Dermis microvascular lymphatic vessel endothelial cell (primary cell): ENCODE measurements at regions not wholly inside any gene's neighbourhood (a gene's known extent, or its start where the extent isn't known, plus 50 kb on each side); places are given as distances from the start of the nearest gene placed in this dataset.

Experiments
- DNase-seq, 2 donors: peaks; one replicate each; pipeline versions ENCODE4 v3.0.0 to v3.0.0-alpha.2; 2010; ENCODE audit warnings: low read depth in 2 of 2

DNA sequence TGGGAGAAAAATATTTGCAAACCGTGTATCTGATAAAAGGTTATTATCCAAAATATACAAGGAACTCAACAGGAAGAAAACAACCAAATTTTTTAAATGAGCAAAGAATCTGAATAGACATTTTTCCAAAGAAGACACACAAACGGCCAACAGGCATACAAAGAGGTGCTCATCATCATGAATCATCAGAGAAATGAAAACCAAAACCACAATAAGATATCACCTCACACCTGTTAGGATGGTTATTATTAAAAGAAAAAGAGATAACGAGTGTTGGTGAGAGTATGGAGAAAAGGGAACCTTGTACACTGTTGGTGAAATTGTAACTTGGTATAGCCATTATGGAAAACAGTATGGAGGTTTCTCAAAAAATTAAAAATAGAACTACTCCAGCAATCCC lies 463.3 kb downstream of the IRS1 start:
- no peak for DNase-seq

DNA sequence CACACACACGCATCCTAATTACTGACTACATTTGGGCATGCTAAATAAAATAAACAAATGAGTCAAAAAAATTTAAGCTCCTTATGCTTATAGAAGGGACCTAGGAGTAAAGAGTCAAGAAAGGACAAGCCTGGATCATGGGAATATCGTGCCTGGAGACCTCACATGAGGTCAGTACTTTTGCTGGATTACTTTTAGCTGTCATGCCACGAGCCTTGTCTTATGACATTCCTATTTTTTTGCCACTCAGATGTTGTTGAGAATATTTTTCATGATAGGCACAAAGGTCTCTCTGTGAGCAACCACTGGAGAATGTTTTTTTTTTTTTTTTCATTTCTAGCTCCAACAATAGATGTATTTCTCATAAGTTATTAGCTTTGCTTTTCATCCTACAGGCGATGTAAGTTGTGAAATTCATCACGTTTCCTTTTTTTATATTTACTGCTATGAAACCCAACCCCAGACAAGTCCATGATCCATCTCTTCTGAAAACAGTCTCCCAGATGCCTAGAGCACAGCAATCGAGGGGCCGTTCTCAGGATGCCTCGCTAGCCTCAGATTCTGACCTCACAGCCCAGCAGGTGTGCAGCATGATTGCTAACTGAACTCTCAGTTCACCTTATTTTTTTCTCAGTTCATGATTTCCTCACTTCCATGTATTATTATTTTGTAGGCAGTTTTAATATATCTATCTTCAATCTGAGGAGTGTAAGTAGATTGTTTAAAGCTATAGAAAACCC lies 464.5 kb downstream of the IRS1 start:
- DNase-seq = no peak

DNA sequence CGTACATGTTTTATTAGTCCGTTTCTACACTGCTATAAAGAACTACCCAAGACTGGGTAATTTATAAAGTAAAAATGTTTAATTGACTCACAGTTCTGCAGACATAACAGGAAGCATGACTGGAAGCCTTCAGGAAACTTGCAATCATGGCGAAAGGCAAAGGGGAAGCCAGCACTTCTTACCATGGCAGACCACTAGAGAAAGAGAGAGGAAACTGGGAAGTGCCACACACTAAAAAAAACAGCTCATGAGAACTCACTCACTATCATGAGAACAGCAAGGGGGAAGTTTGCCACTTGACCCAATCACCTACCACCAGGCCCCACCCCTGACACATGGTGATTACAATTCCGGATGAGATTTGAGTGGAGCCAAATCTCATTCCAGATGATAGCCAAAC lies 466.2 kb downstream of the IRS1 start:
- no peak for DNase-seq

DNA sequence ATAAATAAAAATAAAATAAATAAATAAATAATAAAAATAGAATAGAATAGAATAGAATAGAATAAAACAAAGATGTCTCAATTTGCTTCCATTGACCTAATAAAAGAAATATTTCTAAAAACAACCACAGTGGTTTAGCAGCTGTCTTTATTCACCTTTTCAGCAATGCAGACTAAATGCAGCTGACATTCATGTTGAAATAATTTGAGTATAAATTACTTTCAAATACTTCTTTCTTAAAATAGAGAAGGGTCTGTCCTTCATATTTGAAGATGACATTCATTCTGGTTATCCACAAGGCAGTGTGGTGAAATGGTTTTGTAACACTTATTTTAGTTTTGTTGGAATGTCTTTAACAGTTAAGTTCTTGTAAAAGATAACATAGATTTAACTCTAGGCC lies 469.4 kb downstream of the IRS1 start:
- DNase-seq = no peak

DNA sequence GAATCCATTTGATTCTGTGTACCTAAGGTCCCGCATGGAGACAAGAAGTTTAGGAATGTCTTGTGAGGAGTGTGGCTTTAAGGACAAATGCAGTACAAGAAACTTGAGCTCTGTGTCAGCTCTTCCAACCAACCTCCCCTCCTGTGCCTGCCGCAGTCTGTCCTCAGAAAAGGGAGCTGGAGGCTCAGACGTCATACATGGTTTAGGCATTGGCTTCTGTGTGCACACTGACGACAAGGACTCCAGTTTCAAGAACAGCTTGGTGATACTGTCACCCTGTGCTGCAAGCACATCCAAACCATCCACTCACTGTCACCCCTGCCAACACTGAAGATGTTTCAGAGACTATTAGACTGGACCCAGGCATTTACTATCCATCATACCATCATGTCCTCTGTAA lies 470.4 kb downstream of the IRS1 start:
- DNase-seq = no peak

DNA sequence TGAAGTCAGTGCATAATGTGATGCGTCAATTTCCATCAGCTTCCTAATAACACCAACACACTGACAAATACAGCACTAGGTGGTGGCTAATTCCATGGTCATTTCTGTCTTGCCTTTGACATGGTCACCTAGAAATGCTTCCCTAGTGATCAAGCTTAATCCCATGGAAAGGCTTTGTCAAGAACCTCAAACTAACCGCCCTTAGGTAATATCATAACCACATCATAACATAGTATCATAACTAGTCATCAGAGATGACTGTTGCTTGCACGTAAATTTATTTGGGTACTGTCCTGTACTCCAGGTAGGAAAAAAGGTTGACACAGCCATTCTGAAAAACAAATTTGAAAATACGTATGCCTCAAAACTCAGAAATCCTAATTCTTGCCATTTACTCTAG lies 471.8 kb downstream of the IRS1 start:
- no peak for DNase-seq

DNA sequence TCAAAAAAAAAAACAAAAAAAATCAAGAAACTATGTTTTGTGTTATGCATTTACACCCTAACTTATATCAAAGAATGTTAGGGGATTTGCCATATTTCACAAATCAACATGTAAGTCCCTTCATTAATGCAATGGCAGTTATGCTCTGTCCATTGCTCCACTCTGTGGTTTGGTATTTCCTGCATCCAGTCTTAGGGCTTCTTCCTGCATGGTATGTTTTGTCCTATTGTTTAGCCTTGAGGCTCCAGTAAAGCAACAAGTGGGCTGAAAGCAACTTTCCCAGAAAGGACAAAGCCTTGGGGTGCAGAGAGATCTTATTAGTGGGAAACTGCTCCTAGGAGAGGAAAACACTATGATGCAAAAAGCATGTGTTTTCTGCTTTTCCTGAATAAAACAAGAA lies 474.1 kb downstream of the IRS1 start:
- no peak for DNase-seq

DNA sequence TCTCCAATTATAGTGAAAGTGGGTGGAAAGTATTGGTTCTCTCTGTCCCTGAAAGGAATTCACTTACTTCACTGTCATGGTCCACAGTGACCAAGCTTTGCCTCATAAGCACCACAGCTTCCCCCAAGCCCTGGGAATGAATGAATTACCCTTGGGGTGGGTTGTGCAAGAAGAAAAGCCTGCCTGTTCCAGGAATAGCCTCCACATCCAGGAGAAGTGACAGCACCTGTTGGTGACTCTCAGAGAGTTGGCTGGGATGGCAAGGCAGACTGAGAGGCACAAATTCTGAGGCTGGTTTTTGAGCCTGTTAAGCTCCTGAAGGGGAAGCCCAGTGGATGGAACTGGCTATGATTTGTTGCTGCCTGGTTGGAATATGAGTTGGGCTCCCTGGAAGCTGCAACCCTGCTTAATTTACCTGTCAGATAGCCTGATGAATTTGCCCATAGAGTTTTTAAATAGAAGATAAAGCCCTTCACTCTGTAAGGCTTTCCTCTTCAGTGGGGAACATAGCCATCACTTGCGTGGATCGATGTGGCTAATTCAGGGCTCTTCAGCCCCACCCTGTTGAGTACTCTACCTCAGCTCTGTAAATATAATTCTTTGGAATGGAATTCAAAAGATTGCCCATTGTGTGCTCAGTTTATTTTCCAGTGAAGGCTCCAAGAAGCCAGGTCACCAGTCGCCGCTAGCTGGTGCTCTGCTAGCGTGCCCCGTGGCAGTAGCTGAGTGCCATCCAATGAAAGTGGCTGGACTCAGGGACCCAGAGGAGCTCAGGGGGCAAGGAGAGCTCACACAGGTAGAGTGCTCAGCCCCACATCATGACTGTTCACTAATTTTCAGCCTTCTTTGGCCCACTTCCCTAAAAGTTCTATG lies 479.3 kb downstream of the IRS1 start:
- DNase-seq = no peak

DNA sequence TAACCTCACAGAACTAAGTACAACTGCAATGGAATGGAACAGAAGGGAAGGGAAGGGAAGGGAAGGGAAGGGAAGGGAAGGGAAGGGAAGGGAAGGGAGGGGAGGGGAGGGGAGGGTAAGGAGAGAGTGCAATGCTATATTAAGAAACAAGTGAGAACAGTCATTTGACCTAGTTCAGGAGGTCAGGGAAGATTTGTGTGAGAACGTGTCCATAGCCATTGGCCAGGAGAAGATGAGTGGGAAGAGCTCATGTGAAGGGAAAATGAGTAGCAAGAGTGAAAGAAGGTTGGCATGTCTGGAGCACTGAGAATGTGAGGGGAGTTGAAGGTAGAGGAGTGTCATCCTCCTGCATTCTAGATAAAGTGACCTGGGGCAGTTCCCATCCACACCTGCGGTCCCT lies 481.6 kb downstream of the IRS1 start:
- no peak for DNase-seq

DNA sequence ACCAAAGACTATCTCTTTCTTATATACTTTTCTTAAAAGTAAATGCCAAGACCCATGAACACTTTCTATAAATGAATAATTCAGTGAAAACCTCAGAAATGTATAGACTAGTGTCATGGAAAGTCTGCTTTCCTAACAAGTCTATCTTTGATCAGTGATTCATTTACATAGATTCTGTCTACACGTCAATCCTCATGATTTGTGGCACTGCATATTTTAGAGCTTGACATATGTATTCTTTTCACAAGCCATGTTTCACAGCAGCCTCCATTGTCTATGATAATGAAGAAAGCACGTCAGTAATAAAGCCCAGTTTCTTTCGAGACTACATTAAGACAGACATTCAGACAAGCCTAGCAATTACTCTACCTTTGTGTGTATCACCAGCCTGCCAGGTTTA lies 486.6 kb downstream of the IRS1 start:
- DNase-seq = no peak

DNA sequence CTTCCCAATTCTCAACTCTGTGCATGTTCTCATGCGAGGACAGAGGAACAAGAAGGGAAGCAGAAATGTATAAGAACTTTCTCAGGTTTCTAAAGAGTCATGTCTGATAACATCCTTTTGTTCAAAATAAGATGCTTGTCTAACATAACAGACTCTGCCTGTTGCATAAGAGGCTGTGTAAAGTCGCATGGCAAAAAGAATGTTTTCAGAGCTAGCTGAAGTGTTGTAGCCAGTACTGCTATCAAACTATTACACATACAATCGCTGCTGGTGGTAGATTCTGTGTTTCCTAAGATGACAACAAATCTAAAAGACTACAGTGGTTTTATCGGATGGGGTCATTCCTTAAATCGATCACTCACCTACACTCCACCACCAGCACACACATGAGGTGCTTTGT lies 487.5 kb downstream of the IRS1 start:
- no peak for DNase-seq

DNA sequence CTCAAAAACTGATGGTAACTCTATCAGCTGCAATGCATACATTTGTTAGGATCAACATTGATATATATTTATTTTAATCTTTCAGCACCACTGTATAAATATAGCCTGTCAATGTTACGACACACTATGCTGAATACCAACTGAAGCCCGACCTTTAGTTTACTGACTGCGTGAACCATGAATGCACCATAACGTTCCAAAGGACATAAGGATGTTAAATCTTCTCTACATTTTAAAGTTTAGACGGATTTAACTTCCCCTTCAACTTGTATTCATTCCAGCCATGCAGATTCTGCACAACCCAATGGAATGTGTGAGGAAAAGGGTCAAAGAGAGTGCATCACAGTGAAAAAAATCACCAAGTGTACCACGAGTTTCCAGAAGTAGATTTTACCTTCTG lies 489.5 kb downstream of the IRS1 start:
- DNase-seq = no peak

DNA sequence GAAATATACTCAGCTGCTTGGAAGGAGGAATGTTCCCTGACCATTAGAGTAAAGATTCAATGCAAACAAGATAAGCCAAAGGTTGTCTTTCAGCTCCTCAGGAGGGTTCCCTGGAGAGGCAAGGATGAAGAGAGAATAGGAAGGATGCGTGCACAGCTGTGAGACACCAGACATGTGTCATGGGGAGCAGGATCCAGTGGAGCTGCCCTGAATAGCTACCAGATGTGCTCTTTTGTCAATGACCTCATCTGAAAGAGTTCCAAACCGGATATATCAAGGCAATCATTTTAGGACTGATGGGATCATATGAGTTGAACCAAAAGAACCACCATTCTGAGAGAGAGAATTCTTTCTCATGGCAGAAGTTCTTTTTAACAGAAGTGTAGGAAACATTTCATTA lies 490.6 kb downstream of the IRS1 start:
- DNase-seq = no peak

DNA sequence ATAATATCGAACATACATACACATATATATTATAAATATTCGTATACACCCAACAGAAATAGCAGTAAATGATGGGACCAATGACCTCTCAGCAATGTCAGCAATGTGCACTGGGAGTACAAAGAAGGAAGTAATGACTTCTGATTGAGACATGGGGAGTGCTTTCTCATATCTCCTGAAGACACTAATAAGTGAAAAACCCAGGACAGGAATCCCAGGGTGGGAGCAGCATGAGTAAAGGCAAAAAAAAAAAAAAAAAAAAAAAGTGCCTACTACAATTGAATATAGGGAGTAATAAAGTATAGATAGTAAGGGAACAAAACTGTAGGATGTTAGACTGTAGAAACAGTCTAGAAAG lies 491.3 kb downstream of the IRS1 start:
- no peak for DNase-seq

DNA sequence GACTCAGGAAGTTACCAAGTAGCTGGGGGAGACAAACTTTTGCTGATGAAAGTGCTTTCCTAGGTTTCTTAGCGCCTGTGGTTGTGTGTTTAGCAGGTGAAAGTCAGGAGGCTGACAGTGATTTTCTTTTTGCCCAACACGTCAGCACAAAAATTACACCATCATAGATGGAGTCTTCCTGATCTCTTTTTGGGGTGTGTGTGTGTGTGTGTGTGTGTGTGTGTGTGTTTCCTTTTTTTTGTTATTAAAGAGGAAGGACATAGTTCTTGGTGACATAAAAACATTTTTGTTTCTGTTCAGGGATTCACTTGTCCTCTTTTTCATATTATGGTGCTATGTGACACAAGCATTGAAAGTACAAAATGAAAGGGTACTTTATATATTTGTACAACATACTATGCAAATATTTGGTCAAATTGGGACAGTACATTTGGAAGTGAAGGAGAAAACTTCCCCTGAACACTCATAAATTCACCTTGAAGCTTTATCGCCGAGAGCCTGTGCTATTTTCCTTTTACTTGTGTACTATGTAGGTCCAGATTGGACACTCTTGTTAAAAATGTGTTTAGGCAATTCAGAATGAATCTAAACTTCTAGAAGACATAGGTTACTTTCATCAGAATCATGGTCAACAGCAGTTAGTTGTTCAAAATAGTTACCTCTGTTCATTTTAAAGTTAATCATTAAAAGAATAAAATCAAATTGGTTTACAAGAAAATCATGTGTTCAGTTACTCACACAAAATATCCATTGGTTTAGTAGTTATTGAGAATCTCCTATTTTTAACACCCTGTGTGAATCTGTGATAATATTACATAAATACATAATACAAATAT lies 491.9 kb downstream of the IRS1 start:
- no peak for DNase-seq

DNA sequence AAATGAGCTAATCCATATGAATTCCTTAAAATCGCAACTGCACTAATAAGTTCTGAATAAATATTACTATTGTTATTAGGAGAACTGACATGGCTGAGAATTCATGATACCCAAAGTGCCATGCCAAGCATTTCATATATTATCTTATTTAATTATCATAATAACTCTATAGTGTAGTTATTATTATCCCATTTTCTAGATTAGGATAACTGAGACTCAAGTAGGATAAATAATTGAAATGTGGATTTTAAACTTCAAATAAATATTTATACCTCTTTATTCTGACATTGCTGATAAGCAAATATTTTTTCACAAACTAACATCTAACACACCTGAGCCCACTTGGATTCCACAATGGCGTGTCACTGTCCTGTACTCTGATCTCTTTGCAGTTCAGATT lies 492.7 kb downstream of the IRS1 start:
- no peak for DNase-seq

DNA sequence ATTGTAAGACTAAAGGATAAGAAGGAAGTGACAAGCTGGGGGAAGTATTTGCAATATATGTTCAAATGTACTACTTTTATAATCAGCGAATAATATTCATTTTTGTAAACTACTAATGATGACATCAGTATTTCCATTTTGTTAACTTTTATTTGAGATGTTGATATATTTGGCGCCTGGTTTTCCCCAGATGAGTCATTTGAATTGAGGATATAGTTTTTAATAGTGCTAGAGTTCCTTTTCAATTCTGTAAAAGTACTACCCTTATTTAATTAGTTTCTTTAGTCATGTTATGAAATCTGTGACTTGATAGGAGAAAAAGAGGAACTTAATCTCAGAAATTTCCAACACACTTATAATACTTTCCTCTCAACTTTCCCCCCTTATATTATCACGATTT lies 495.3 kb downstream of the IRS1 start:
- no peak for DNase-seq

DNA sequence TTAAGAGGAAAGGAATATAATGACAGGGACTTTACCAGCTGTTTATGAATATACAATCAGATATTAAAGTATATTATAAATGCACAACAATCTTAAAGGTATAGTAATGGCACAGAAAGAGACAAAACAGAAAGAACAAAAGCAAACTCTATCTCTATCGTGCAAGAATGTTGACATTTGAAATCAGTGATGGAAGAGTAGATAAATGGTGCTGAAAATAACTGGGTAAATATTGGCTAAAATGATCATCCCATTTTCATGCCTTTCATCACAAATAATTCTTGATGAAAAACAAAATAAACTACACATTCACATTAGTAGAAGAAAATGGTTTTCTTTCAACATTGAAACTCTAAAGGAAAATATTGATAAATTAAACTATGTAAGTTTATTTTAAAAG lies 495.9 kb downstream of the IRS1 start:
- DNase-seq = no peak

DNA sequence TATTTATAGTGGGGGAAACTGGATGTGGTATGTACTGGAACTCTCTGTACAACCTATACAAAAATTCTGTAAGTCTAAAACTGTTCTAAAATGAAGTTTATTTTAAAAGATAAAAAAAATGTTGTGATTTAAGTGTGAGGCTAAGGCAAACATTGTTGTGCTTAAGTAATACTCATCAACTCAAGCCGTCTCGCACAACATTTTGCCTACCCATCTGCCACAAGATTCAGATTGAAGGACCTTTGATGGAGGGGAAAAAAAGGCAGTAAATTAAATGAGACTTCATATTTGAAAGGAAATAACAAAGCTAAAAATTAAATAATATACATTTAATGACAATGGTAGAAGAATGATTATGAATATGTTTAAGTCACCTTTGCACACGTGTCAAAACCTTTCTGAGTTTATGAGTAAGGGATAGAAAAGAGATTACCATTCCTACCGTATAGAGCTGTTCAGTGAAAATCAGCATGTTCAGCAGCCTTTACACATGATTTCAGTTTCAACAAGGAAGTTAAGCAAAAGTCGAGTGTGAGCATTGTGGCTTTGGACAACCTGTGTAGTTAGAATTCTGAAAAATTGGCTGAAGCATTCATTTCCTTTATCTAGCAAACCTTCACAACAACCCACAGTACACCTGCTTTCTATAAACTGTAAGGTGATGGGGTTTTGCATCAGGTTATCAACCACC lies 499.3 kb downstream of the IRS1 start:
- no peak for DNase-seq

DNA sequence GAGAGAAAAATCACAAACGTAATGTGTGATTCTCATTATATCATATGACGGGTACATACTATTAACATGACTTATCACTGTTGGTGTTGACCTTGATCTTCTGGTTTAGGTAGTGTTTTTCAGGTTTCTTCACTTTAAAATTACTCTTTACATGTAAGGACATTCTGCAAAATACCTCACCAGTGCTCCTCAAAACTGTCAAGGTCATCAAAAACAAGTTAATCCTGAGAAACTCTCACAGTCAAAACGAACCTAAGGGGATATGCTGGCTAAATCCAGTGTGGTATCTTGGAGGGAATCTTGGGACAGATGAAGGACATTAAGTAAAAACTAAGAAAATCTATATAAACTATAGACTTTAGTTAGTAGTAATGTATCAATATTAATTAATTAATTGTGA lies 499.8 kb downstream of the IRS1 start:
- no peak for DNase-seq

DNA sequence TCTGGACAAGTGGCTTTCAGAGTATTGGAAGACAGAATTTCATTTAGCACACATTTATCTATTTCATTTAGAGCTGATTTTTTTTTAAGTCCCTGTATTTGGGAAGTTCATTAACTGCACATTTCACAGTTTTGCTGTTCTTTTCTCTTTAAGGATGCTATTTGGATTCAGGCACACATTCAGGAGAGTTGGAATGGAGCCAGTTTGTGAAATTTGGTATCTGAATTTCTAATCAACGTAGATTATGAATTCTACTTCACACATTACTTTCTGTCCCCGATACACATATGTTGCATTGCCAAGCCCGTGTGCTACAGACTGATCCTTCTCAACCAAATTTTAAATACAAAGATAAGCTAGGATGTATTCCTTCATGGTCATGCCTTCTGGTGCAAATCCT lies 503.9 kb downstream of the IRS1 start:
- no peak for DNase-seq

DNA sequence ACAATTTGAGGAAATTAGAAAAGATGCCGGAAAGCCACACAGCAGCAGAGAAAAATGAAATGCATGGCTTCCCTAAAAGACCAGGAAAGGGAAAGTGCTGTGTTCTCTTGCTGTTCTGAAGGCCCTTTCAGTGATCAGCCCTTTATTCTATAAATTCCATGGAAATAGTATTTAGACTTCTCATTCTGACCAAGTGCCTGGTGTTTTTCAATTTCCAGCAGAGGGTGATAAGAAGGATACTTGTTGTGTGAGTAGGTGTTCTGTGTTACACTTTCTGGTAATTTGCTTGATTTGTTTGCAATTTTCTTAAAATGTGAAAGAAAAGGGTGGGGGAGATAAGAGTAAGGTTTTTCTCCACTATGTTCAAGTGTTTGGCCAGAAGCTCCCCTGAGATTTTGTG lies 504.5 kb downstream of the IRS1 start:
- no peak for DNase-seq
